ENCODE measurements at regions not wholly inside any gene's neighbourhood (a gene's known extent, or its start where the extent isn't known, plus 50 kb on each side); places are given as distances from the start of the nearest gene placed in this dataset.

DNA sequence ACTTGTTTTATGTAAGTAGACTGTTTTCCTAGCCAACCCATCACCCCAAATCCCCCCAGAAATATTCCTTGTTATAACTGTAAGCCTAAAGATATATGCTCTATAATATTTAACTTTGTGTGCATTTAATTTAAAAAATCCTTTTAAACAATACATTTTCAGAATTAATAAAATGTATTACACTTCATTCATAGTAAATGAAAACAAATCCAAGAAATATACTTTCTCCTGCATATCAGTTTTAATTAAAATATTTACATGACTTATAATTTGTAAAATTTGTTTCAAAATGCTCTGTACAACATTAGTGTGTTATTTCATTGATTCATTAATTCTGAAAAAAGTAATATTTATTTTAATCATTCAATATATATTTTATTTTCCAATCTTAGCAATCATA, 669.1 kb upstream of the PCDH20 start:
- TF ChIP-seq, protein P1, sequence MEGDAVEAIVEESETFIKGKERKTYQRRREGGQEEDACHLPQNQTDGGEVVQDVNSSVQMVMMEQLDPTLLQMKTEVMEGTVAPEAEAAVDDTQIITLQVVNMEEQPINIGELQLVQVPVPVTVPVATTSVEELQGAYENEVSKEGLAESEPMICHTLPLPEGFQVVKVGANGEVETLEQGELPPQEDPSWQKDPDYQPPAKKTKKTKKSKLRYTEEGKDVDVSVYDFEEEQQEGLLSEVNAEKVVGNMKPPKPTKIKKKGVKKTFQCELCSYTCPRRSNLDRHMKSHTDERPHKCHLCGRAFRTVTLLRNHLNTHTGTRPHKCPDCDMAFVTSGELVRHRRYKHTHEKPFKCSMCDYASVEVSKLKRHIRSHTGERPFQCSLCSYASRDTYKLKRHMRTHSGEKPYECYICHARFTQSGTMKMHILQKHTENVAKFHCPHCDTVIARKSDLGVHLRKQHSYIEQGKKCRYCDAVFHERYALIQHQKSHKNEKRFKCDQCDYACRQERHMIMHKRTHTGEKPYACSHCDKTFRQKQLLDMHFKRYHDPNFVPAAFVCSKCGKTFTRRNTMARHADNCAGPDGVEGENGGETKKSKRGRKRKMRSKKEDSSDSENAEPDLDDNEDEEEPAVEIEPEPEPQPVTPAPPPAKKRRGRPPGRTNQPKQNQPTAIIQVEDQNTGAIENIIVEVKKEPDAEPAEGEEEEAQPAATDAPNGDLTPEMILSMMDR (IDR thresholded peaks at IDR 0.05; ENCODE audit: insufficient read depth, missing control alignments): no peak
- FAIRE-seq (no peak), DNase-seq (ENCODE audit: insufficient read length, low spot score) (no peak)

DNA sequence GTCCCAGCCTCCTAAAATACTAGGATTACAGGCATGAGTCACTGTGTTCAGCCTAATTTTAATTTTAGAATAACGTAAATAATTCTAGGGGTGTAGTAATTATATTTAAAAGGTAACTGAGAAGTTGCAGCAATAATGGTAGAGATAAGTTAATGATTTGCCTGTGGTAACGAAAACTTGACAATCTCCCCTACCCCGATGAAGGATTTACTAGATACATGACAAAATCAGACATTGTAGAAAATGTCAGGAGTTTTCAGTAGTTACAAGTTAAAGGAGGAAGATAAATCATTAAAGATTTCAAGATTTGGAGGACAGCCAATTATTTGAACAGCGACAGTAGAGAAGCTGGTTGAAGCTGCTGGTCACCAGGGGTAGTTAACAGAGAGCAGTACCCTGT, 652.2 kb upstream of the PCDH20 start:
- no peak for FAIRE-seq
- TF ChIP-seq, protein P1 (IDR thresholded peaks at IDR 0.05; ENCODE audit: insufficient read depth, missing control alignments): no peak
- DNase-seq (ENCODE audit: insufficient read length, low spot score): no peak

DNA sequence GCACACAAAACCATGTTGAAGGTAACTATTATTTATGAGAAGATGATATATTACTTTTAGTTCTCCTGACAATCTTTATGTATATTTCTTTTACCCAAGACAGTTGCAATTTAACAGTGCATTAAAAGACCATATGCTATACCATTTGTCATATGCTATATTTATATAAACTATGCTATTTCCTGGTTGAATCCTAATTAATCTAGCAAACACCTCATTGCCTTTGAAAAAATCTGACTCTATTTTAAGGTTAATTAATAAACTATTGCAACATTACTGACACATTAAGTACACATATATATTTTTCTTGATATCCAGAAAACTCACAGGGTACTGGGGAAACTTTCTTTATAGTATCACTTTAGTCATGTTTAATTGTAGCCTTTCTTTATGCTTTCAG, 649.4 kb upstream of the PCDH20 start:
- no peak for DNase-seq (ENCODE audit: insufficient read length, low spot score)
- TF ChIP-seq, protein P1 (IDR thresholded peaks at IDR 0.05; ENCODE audit: insufficient read depth, missing control alignments): no peak
- no peak for FAIRE-seq

DNA sequence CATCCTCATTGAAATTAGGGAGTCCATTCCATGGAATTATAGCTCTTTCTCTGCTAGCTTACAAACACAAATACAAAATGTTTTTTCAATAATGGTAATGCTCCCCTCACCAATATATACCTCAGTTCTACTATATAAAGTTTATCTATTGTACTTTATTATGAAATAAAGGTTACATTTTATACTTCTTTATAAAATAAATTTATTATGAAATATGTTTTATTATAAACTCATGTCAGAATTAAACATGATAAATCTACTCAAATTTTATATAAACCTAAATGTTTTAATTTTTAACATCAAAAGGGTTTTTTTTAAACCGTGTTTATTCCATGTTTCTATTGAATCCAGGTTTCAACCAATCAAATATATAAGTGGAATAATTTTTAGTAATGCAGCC, 646.1 kb upstream of the PCDH20 start:
- FAIRE-seq: no peak

DNA sequence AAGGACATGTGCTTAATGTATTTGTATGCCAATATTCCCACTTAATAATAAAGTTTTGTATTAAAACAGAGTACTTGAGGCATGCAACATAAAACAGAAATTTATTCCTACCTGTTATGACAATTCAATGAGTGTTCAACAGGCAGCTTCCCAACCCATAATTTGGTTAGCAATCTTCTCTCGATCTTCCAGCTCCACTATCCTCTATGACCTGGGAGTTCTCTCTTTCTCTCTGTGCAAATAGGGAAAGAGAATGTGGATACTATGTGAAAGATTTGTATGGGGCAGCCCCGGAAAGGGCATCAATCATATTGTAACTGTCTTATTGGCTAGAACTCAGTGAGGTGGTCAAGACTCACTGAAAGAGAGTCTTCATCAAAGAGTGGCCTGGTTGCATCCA, 644.9 kb upstream of the PCDH20 start:
- TF ChIP-seq, protein P1 (IDR thresholded peaks at IDR 0.05; ENCODE audit: insufficient read depth, missing control alignments): no peak
- DNase-seq (ENCODE audit: insufficient read length, low spot score) (no peak), FAIRE-seq (no peak)

More for the DNA sequence above, 646.1 kb upstream of the PCDH20 start:
- TF ChIP-seq, protein P1 (IDR thresholded peaks at IDR 0.05; ENCODE audit: insufficient read depth, missing control alignments): no peak
- no peak for DNase-seq (ENCODE audit: insufficient read length, low spot score)

DNA sequence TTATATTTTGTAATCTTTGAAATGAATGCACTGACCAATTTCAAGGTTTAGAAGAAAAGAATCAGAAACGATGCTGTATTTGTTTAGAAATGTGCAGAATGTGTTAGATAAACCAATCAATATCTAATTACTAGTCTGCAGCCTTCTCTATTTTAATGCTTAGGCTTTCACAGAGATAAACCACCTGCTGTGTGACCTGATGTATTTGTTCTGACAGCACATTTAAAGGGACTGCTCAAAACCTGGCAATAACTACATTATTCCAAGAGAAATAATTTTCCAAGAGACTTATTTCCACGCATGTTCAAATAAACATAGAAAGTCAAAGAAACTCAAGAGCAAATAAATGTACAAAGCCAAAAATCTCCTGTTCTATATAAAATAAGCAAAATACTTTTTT, 641.6 kb upstream of the PCDH20 start:
- peak; percentile 53 for FAIRE-seq
- TF ChIP-seq, protein P1 (IDR thresholded peaks at IDR 0.05; ENCODE audit: insufficient read depth, missing control alignments): no peak
- DNase-seq (ENCODE audit: insufficient read length, low spot score): no peak

DNA sequence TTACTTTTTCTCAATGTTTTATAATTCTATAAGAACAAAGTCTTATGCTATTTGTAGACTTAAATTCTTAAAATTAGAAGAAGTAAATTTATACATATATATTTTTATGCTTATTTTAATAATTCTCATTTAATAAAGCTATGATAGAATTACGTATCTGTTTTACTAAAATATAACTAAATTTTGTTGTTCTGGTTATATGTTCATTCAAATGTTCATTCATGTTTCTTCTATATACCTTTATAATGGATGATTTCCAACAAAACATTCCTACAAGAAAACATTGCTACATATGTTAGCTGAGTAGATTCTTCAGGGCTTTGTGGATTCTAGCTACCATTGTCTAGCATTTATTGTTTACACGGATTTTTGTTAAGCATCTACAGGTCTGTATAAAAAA, 634.3 kb upstream of the PCDH20 start:
- TF ChIP-seq, protein P1 (IDR thresholded peaks at IDR 0.05; ENCODE audit: insufficient read depth, missing control alignments): no peak
- DNase-seq (ENCODE audit: insufficient read length, low spot score): no peak
- no peak for FAIRE-seq
